ENCODE measurements at regions not wholly inside any gene's neighbourhood (a gene's known extent, or its start where the extent isn't known, plus 50 kb on each side); places are given as distances from the start of the nearest gene placed in this dataset.

- H3K9ac ChIP-seq (ENCODE audit: insufficient read depth, low read depth, low read length) = no peak overlapping the region
- no peaks in the 10 kb centered on the region for H3K9me3 ChIP-seq (ENCODE audit: low read length)
- H4K20me1 ChIP-seq (ENCODE audit: insufficient read depth, low read length) = no peaks in the 10 kb centered on the region
- H3K4me3 ChIP-seq (replicated peaks in 1 of 3; ENCODE audit: insufficient read depth in 1 of 3, low read depth in 2 of 3, low read length in 3 of 3) = no peak overlapping the region
- H3K27ac ChIP-seq (ENCODE audit: extremely low read length, insufficient read depth, low read length) = no peak overlapping the region
- FAIRE-seq = peak; percentile 23
- intact Hi-C loops (cut with micrococcal nuclease; ENCODE audit: unreplicated experiment) (no loop called here), in situ Hi-C loops (cut with HindIII; ENCODE audit: extremely low pct_ligation_motif_present, low pct_unique_long_range_greater_than_20kb) (no loop called here)
- H3K79me2 ChIP-seq (ENCODE audit: insufficient read depth, low read length) = no peaks in the 10 kb centered on the region
- TF ChIP-seq CBX5 (CRISPR knock-in tag; IDR thresholded peaks at IDR 0.05; ENCODE audit: borderline replicate concordance) = no peak
- TF ChIP-seq, protein P1, sequence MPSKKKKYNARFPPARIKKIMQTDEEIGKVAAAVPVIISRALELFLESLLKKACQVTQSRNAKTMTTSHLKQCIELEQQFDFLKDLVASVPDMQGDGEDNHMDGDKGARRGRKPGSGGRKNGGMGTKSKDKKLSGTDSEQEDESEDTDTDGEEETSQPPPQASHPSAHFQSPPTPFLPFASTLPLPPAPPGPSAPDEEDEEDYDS (CRISPR knock-in tag; IDR thresholded peaks at IDR 0.05) = no peak
- TF ChIP-seq, protein P2, sequence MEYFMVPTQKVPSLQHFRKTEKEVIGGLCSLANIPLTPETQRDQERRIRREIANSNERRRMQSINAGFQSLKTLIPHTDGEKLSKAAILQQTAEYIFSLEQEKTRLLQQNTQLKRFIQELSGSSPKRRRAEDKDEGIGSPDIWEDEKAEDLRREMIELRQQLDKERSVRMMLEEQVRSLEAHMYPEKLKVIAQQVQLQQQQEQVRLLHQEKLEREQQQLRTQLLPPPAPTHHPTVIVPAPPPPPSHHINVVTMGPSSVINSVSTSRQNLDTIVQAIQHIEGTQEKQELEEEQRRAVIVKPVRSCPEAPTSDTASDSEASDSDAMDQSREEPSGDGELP (IDR thresholded peaks at IDR 0.05; ENCODE audit: borderline replicate concordance, low read depth) = no peak
- no peak for TF ChIP-seq CBX2 (IDR thresholded peaks at IDR 0.05; ENCODE audit: low read depth, low read length)
- no peak for TF ChIP-seq CBX2 (CRISPR knock-in tag; IDR thresholded peaks at IDR 0.05; ENCODE audit: low read depth)
- no peak for TF ChIP-seq E2F5 (CRISPR knock-in tag; conservative IDR thresholded peaks at IDR 0.05)
- TF ChIP-seq, protein P3, sequence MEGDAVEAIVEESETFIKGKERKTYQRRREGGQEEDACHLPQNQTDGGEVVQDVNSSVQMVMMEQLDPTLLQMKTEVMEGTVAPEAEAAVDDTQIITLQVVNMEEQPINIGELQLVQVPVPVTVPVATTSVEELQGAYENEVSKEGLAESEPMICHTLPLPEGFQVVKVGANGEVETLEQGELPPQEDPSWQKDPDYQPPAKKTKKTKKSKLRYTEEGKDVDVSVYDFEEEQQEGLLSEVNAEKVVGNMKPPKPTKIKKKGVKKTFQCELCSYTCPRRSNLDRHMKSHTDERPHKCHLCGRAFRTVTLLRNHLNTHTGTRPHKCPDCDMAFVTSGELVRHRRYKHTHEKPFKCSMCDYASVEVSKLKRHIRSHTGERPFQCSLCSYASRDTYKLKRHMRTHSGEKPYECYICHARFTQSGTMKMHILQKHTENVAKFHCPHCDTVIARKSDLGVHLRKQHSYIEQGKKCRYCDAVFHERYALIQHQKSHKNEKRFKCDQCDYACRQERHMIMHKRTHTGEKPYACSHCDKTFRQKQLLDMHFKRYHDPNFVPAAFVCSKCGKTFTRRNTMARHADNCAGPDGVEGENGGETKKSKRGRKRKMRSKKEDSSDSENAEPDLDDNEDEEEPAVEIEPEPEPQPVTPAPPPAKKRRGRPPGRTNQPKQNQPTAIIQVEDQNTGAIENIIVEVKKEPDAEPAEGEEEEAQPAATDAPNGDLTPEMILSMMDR (CRISPR knock-in tag; IDR thresholded peaks at IDR 0.05) = no peak
- TF ChIP-seq SRF (IDR thresholded peaks at IDR 0.05; ENCODE audit: low read depth, low read length) = no peak
- TF ChIP-seq GABPA (IDR thresholded peaks at IDR 0.05; ENCODE audit: low read depth, low read length) = no peak
- TF ChIP-seq GABPA (CRISPR knock-in tag; IDR thresholded peaks at IDR 0.05; ENCODE audit: low read depth) = no peak
- TF ChIP-seq HCFC1 (IDR thresholded peaks at IDR 0.05; ENCODE audit: low read depth, low read length) = no peak
- no peak for TF ChIP-seq HNF1B (CRISPR knock-in tag; IDR thresholded peaks at IDR 0.05)
- no peak for TF ChIP-seq ZNF781 (CRISPR knock-in tag; IDR thresholded peaks at IDR 0.05; ENCODE audit: borderline replicate concordance, not compliant biosample characterization)
- H3K4me1 ChIP-seq (ENCODE audit: insufficient read depth, low read length) = no peaks in the 10 kb centered on the region
- 6% methylated on average over 2 of the region's 2 CpGs for WGBS (ENCODE audit: low lambda C conversion rate)
- ChIA-PET POLR2A (no interaction called here), CTCF (ENCODE audit: low intra/inter-chr PET ratio, low total read pairs) (no interaction called here)
- no peak overlapping the region for H3K4me2 ChIP-seq (ENCODE audit: low read depth, low read length)
- no peak for ATAC-seq
- DNase-seq (ENCODE audit: low spot score) = no peak
- no peaks in the 10 kb centered on the region for H3K27me3 ChIP-seq (ENCODE audit: control insufficient read depth in 1 of 2, insufficient read depth in 2 of 2, low read length in 2 of 2)
- H3K36me3 ChIP-seq (replicated peaks in 1 of 2; ENCODE audit: control insufficient read depth in 1 of 2, insufficient read depth in 2 of 2, low read length in 2 of 2) = no peaks in the 10 kb centered on the region
- no peak overlapping the region for H2AFZ ChIP-seq (ENCODE audit: low read length)
- BruUV-seq (replicated peaks) = no TSS peak
These were observed 301.3 kb upstream of the TCF21 start for GRCh38 chr6:133587546-133588160.
